Natural killer cell (primary cell): ENCODE measurements at regions not wholly inside any gene's neighbourhood (a gene's known extent, or its start where the extent isn't known, plus 50 kb on each side); places are given as distances from the start of the nearest gene placed in this dataset.
A peak's percentile ranks its signal among the peaks of the same experiment; 100 is the strongest.

ENCODE experiments used
- ATAC-seq, 3 donors: fragments of 150-1000 bp in 2 of 3; fragments of 200-7000 bp in 1 of 3; cut with Tn5 transposase; 1 replicate in 1 of 3; 2 replicates in 2 of 3; pipeline ENCODE4 v1.10.0; 2021; ENCODE audit warnings: mild to moderate bottlenecking in 2 of 3, moderate library complexity in 2 of 3
- DNase-seq, 2 donors: peaks; one replicate each; pipeline versions ENCODE4 v3.0.0 to v3.0.0-alpha.2; 2013 to 2021; ENCODE audit warnings: mixed read lengths in 1 of 2
- H3K27ac ChIP-seq: one replicate; pipeline ENCODE4 v1.5.1; 2013; ENCODE audit warnings: mild to moderate bottlenecking, low read length
- H3K27me3 ChIP-seq: one replicate; pipeline ENCODE4 v1.6.1; 2013; ENCODE audit warnings: low read length; ENCODE audit not compliant: control insufficient read depth, insufficient read depth
- H3K36me3 ChIP-seq: one replicate; pipeline ENCODE4 v1.6.1; 2013; ENCODE audit warnings: low read length; ENCODE audit not compliant: control insufficient read depth, insufficient read depth
- H3K4me1 ChIP-seq: one replicate; pipeline ENCODE4 v1.6.1; 2013; ENCODE audit warnings: low read length; ENCODE audit not compliant: control insufficient read depth, insufficient read depth
- H3K4me3 ChIP-seq: one replicate; pipeline ENCODE4 v1.5.1; 2013; ENCODE audit warnings: low read length
- H3K9me3 ChIP-seq: one replicate; pipeline ENCODE4 v1.6.1; 2013; ENCODE audit warnings: low read length; ENCODE audit not compliant: control insufficient read depth, insufficient read depth
- H3K27ac Mint-ChIP-seq, 2 donors: one replicate each; pipeline ENCODE4 v1.8.0; 2022; ENCODE audit warnings: mild to moderate bottlenecking in 2 of 2, mixed read lengths in 2 of 2, moderate library complexity in 1 of 2
- H3K27me3 Mint-ChIP-seq, 2 donors: one replicate each; pipeline ENCODE4 v1.8.0; 2022; ENCODE audit warnings: low read depth in 2 of 2, mixed read lengths in 2 of 2
- H3K36me3 Mint-ChIP-seq: one replicate; pipeline ENCODE4 v1.8.0; 2022; ENCODE audit warnings: mixed read lengths
- H3K4me1 Mint-ChIP-seq, 2 donors: one replicate each; pipeline ENCODE4 v1.8.0; 2022; ENCODE audit warnings: mixed read lengths in 2 of 2
- H3K4me3 Mint-ChIP-seq: one replicate; pipeline ENCODE4 v1.8.0; 2022; ENCODE audit warnings: mild to moderate bottlenecking, moderate library complexity, mixed read lengths
- H3K9me3 Mint-ChIP-seq, 2 donors: one replicate each; pipeline ENCODE4 v1.8.0; 2022; ENCODE audit warnings: mixed read lengths in 2 of 2
- WGBS: methylation state at CpG from one replicate; pipeline ENCODE4 v1.1.7; 2013; ENCODE audit warnings: missing lambda C conversion rate; ENCODE audit not compliant: insufficient coverage; 5-methylcytosine and 5-hydroxymethylcytosine counted together
- intact Hi-C: fragments of 100-400 bp; cut with micrococcal nuclease; formaldehyde crosslinking; loops from one replicate; pipeline ENCODE4 v1.14.2; 2022
- TF ChIP-seq, protein P1 (sequence below): fragments of 200-600 bp; IDR thresholded peaks from one replicate; pipeline ENCODE4 v1.8.0; 2022; ENCODE audit warnings: antibody characterized with exemption

DNA sequence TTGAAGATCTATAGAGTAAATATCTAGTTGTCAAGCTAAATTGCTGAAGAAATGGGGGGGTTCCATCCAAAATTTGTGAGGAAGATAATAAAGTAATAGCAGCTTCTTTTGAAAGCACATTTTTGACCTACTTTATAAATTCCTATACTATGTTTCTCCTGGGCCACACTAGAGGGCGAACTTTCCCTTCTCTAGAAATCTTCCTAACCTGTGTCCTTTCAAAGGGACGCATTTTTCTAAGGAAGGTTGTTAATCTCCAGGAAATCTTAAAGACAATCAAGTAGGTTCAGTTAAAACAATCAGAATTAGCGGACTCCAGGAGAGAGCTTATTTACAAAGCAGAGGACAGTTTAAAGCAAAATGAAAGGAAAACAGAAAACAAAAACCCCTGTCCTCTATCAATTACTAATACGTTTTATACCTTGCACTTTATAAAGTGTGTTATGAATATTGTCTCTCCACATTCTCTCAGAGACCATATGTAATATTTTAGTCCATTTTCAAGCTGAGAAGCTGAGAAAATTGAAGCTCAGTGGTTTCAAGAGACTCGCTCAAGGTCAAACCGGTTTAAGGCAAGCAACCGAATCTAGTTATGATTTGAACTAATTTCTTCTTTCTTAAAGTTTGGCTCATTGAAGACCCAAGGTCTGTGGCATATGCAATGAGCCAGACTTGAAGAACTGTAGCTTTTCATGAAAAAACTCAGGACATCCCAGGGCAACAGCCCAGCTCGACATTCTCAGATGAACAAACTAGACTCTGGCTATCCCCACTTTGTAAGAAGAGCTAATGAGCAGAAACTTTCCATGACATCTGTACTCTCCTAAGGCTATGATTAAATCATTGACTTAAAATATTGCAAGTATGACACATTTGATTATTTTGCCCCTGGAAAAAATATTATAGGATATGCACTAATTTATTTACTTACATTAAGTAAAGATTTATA, 273.6 kb downstream of the PAX3 start:
- no peak overlapping the region for H3K4me3 Mint-ChIP-seq
- 57% methylated on average over 7 of the region's 8 CpGs for WGBS
- ATAC-seq (no peak), DNase-seq (peak in 1 of 2 donors; percentile 3)
- intact Hi-C loops, result no loop called here
- Histone ChIP-seq H3K27me3 (no peaks in the 10 kb centered on the region), H3K36me3 (no peaks in the 10 kb centered on the region), H3K4me3 (no peak overlapping the region), H3K4me1 (no peaks in the 10 kb centered on the region), H3K9me3 (no peaks in the 10 kb centered on the region), H3K27ac (no peak overlapping the region)
- H3K9me3 Mint-ChIP-seq, result no peaks in the 10 kb centered on the region
- TF ChIP-seq, protein P1, sequence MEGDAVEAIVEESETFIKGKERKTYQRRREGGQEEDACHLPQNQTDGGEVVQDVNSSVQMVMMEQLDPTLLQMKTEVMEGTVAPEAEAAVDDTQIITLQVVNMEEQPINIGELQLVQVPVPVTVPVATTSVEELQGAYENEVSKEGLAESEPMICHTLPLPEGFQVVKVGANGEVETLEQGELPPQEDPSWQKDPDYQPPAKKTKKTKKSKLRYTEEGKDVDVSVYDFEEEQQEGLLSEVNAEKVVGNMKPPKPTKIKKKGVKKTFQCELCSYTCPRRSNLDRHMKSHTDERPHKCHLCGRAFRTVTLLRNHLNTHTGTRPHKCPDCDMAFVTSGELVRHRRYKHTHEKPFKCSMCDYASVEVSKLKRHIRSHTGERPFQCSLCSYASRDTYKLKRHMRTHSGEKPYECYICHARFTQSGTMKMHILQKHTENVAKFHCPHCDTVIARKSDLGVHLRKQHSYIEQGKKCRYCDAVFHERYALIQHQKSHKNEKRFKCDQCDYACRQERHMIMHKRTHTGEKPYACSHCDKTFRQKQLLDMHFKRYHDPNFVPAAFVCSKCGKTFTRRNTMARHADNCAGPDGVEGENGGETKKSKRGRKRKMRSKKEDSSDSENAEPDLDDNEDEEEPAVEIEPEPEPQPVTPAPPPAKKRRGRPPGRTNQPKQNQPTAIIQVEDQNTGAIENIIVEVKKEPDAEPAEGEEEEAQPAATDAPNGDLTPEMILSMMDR, result no peak
- no peaks in the 10 kb centered on the region for H3K36me3 Mint-ChIP-seq
- H3K27ac Mint-ChIP-seq, result no peak overlapping the region
- no peaks in the 10 kb centered on the region for H3K27me3 Mint-ChIP-seq
- H3K4me1 Mint-ChIP-seq, result peaks cover 0 to 5% of the 10 kb centered on the region in 2 donors

- Mint-ChIP-seq H3K4me1 (no peaks in the 10 kb centered on the region), H3K36me3 (no peaks in the 10 kb centered on the region), H3K9me3 (peaks cover 6% of the 10 kb centered on the region in 2 donors), H3K27me3 (no peaks in the 10 kb centered on the region), H3K27ac (no peak overlapping the region), H3K4me3 (no peak overlapping the region)
- ATAC-seq, result no peak
- 80% methylated on average over 2 of the region's 4 CpGs for WGBS
- H3K27ac ChIP-seq, result no peak overlapping the region
- TF ChIP-seq, protein P1, result no peak
- no peaks in the 10 kb centered on the region for H3K27me3 ChIP-seq
- intact Hi-C loops, result no loop called here
- no peak for DNase-seq
- no peaks in the 10 kb centered on the region for H3K4me1 ChIP-seq
- no peaks in the 10 kb centered on the region for H3K9me3 ChIP-seq
- no peaks in the 10 kb centered on the region for H3K36me3 ChIP-seq
- no peak overlapping the region for H3K4me3 ChIP-seq
Measured at GRCh38 chr2:222017252-222017850, 281.4 kb downstream of the PAX3 start.

DNA sequence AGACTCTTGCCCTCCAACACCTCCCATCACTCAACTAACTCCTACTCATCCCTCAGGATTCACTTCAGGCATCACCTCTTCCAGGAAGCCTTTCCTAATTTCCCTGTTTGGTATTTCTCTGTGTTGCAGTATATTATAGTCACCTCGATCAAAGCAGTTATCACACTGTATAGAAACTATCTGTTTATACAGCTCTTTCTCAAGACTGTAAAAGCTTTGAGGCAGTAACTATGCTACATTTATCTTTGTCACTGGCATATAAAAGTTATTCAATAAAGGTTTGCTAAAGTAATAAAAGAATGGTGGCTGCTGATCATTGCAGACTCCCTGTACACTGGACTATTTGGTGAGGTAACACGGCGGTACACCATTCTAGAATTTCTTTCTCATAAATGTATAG, 284.9 kb downstream of the PAX3 start:
- Mint-ChIP-seq H3K4me1 (no peaks in the 10 kb centered on the region), H3K27me3 (no peaks in the 10 kb centered on the region), H3K4me3 (no peak overlapping the region), H3K9me3 (peaks cover 6% of the 10 kb centered on the region in 2 donors), H3K36me3 (no peaks in the 10 kb centered on the region), H3K27ac (no peak overlapping the region)
- H3K4me1 ChIP-seq, result no peaks in the 10 kb centered on the region
- intact Hi-C loops, result no loop called here
- TF ChIP-seq, protein P1, result no peak
- no peak for DNase-seq
- no peaks in the 10 kb centered on the region for H3K9me3 ChIP-seq
- no peaks in the 10 kb centered on the region for H3K36me3 ChIP-seq
- H3K4me3 ChIP-seq, result no peak overlapping the region
- 100% methylated on average over 1 of the region's 3 CpGs for WGBS
- ATAC-seq, result no peak
- H3K27ac ChIP-seq, result no peak overlapping the region
- no peaks in the 10 kb centered on the region for H3K27me3 ChIP-seq
